Left renal cortex interstitium (tissue), 4 donors: ENCODE measurements at regions not wholly inside any gene's neighbourhood (a gene's known extent, or its start where the extent isn't known, plus 50 kb on each side); places are given as distances from the start of the nearest gene placed in this dataset.
"Not testable (repeated sequence)": the region's sequence is repeated elsewhere in the genome, so short reads cannot be mapped to it uniquely, and the experiment has no call there.

Source experiments
- DNase-seq, 4 donors: peaks; one replicate each; pipeline ENCODE4 v3.0.0-alpha.2; 2013; ENCODE audit warnings: low read depth in 4 of 4, low spot score in 2 of 4, missing footprints in 1 of 4

- DNase-seq: no peak
Measured at GRCh38 chr3:74165211-74165610, 449.2 kb downstream of the CNTN3 start.

DNA sequence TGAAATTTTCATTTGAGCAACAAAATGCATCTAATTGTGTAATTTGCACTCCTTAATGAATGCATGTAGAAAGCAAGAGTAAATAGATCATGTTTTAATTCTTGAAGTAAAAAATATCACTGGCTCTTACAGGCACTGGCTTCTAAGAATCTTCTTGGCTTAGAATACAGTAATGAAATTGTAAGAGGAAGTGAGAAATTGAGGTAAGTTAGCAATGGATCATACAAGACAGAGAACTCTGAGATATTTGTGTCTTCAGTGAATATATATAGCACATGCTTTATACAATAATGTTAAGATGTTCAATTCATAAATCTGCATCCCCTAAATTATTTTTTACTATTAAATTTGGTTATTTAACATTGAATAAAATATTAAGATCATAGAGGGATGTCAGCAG, 465.0 kb downstream of the CNTN3 start:
- DNase-seq: no peak

GRCh38 chr3:74145277-74145676, 469.2 kb downstream of the CNTN3 start:
- DNase-seq: no peak

GRCh38 chr3:74139648-74140047, 474.8 kb downstream of the CNTN3 start:
- DNase-seq: no peak

DNA sequence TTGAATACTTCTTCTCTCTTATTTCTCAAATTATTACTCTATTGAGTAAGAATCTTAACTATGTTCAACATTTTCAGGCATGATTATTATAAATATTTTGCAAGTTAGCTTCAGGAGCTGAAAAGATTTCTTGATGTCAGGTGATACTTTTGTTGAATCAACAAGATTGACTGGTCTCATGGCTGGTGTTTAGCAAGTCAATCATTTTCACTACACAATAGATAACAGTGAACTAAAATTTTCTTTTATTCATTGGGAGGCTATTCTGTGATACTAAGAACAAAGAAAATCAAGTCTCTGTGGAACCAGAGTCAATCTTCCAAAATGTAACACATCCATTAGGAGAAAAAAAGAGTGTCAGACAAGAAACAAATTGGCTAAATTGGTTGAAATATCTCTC, 476.7 kb downstream of the CNTN3 start:
- no peak for DNase-seq

GRCh38 chr3:74135808-74136207, 478.7 kb downstream of the CNTN3 start:
- DNase-seq: no peak

- no peak for DNase-seq
Measured at GRCh38 chr3:74134831-74135230, 479.6 kb downstream of the CNTN3 start.

GRCh38 chr3:74131546-74132328, 482.7 kb downstream of the CNTN3 start:
- DNase-seq: not testable (repeated sequence)

DNA sequence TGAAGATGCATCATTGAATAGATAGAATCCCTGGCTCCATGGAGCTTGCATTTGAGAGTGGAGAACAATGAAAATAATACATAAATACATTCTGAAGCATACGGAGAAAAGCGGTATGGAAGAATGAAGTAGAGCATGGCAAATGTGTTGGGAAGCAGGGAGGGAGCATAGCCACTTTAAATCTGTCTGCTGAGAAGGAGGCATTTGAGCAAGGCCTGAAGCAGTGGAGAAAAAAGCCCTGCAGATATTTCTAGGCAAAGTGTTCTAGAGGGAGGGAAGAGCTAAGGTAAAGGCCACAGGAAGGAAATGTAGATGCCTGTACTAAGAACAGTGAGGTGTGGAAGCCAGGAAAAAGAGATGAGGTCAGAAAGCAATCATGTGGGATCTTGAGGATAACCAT, 484.8 kb downstream of the CNTN3 start:
- DNase-seq: no peak

GRCh38 chr3:74129056-74129455, 485.4 kb downstream of the CNTN3 start:
- DNase-seq: no peak

DNA sequence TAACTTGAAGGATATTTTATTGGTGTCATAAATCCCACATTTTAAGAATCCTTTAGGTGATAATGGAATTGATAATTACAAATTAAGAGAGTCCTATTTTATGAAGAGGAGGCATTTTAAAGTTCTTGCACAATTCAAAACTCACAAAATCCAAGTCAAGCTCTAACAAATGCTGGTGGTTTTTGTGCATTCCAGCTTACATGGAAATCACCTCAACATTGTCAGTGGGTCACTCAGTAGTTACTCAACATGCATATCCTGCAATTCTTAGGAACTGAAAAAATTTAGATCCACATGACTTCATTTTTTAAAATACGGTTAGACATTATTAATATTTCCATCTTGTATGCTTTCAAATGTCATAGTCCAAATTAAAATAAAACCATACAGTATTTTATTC, 487.2 kb downstream of the CNTN3 start:
- no peak for DNase-seq

GRCh38 chr3:74124782-74125181, 489.7 kb downstream of the CNTN3 start:
- DNase-seq: no peak

DNA sequence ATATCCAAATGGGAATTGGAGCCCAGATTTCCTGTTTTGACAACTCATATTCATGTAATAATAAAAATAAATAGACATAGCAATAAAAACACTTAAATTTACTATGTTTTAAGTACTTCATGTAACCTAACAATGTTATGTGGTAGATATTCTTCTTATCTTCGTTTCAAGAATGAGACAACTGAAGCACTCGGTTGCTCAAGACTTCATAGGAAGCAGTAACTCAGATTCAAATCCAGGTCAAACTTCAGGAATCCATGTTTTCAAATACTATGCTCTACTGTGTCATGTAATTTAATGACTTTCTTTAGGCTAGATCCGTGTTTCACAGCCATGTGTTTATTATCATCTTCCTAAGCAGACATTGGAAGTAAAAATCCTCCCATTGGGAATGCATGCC, 492.2 kb downstream of the CNTN3 start:
- DNase-seq: no peak

GRCh38 chr3:74121761-74122160, 492.7 kb downstream of the CNTN3 start:
- DNase-seq: no peak

GRCh38 chr3:74119221-74119620, 494.5 kb upstream of the PDZRN3 start:
- no peak for DNase-seq

- no peak for DNase-seq
Measured at GRCh38 chr3:74115906-74116305, 491.2 kb upstream of the PDZRN3 start.

DNA sequence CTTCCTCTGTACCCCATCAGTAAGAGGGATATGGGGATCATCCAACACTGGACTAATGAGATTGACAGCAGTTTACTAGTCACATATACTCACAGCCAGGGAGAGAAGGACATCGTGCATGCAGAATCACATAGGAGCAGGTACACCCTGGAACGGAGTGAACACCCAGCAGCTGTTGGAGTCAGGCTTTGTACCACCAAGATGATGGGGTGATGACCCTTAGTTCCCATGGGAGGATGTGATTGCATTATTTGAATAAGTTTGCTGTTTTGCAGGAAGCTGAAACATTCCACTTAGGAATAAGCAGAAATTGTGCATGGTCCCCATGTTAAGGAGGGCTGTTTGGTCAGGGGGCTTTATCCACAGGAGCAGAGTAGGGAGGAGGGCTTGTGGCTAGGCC, 482.7 kb upstream of the PDZRN3 start:
- DNase-seq: no peak

- no peak for DNase-seq
Measured at GRCh38 chr3:74106925-74107324, 482.2 kb upstream of the PDZRN3 start.

DNA sequence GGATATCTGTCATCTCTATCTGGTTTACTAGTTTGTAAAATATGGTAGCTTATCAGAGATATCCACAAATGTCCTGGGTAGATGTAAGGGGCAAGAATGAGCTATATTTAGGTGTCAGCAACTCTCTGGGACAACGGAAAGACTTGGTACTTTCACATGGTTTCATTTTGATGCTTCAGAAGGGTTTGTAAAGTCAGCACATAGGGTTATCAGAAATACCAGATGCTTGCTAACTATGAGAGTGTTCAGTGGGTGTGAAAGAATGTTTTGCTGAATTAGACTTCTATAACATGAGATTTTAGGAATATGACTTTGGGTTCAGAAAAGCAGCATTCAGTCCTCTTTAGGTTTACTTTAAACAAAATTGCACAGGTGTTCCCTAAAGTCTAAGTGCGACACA, 466.5 kb upstream of the PDZRN3 start:
- DNase-seq: no peak

- no peak for DNase-seq
Measured at GRCh38 chr3:74089814-74090213, 465.1 kb upstream of the PDZRN3 start.

DNA sequence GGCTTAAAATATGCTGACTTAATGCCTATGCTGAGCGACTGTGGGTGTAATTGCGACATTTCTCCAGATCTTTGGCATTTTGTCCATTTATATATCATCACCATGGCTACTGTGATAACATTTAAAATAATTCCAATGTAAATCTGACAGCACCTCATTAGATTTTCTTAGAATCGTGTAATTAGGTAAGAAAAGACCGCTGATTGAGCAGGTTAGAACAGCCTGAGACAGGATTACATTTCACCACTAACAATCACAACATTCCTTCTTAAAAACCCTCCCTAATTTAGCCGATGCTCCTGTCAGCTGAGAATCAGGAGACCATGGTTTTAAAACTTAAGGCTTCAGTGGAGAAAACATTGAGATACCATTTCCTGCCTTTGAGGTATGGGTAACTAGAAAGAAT, 455.3 kb upstream of the PDZRN3 start:
- peak in 1 of 4 donors; percentile 7 for DNase-seq

- DNase-seq: no peak
Measured at GRCh38 chr3:74075241-74075640, 450.5 kb upstream of the PDZRN3 start.

DNA sequence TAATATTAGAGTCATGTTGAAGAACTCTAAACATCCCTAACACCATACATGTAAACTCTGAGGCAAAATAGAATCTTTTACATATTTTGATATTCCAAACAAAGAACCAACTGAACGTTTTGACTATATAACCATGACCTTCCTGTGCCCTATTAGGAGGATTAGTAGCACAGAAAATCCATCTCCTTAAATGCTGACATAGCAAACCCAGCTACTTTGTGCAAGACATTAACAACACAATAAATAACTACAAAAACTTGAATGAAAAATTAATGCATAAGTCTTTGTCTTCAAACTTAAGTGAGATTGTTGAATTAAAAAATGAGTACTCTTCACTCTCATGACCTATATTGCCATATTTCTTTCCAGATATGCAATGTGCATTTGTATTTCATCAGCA, 450.0 kb upstream of the PDZRN3 start:
- DNase-seq: no peak
